ENCODE measurements at regions not wholly inside any gene's neighbourhood (a gene's known extent, or its start where the extent isn't known, plus 50 kb on each side); places are given as distances from the start of the nearest gene placed in this dataset.

DNA sequence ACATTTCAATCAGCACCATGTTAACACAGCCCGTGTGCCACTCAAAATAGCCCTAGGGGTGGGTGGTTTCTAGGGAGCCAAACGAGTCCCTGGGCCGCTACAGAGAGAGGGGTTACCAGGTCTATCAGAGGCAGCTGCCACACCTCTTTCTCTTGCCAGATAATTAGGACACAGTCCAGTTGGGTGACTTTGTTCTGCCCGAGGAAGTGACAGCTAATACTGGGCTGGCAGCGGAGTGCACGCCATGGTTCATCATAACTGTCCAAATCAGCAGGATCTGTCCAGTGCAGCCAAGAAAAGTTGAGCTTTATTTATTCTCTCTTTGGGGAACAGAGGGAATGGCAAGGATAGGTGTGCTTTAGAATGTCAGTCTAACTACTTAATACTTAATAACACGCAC, 583.8 kb downstream of the BRINP1 start:
- DNase-seq: no peak

DNA sequence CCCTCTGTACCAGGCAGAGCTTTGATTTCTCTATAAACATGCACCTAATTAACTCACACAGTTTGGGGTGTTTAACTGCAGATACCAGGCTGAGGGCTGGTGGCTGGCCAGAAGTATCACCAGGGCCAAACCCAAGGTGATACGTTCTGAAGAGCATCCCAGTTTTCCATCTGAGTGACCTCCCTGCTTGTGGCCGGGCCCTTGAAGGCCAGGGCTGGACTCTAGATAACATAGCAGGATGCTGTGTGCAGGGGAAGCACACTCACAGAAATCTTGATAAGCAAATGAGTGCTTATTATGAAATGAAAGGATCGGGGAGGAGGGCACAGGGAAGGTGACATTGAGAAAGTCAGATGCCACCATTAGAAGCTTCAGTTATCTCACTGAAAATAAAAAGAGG, 582.4 kb downstream of the BRINP1 start:
- no peak for DNase-seq

DNA sequence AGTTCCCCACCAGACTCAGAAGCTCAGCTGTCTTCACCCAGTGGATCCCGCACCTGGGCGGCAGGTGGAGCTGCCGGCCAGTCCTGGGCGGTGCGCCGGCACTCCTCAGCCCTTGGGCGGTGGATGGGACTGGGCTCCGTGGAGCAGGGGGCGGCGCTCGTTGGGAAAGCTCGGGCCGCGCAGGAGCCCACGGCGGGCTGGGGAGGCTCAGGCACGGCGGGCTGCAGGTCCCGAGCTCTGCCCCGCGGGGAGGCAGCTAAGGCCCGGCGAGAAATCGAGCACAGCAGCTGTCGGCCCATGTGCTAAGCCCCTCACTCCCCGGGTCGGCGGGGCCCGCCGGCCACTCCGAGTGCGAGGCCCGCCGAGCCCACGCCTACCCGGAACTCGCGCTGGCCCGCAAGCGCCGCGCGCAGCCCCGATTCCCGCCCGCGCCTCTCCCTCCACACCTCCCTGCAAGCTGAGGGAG, 560.0 kb downstream of the BRINP1 start:
- DNase-seq: no peak

DNA sequence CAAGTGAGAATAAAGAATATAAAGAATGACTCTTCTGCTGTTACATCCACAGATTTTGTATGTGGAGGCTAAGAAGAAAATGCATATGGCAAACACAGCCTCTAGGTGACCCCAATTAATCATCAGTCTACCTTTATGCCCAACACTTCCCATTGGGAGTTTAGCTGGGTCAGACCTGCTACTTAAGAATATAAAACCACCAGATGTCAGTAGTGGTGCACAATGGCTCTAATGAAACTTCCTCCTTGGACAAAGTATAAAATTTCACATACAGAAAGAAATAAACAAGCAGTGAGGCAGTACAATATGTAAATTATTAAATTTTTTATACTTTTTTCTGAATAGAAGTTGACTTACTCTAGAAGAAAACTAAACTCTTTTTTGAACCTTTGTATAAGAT, 539.9 kb downstream of the BRINP1 start:
- DNase-seq: no peak

DNA sequence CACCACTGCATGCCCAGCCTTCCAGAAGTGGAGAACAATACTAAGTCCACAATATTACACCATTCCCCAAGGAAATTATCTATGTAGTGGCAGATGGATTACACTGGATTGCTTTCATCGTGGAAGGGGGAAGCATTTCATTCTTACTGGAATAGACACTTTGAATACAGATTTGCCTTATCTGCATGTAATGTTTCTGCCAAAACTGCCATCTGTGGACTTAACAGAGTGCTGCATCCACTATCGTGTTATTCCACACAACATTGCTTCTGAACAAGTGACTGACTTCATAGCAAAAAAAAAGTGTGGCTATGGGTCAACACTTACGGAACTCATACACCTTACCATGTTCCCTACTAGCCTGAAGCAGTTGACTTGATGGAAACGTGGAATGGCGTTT, 536.9 kb downstream of the BRINP1 start:
- DNase-seq: no peak

DNA sequence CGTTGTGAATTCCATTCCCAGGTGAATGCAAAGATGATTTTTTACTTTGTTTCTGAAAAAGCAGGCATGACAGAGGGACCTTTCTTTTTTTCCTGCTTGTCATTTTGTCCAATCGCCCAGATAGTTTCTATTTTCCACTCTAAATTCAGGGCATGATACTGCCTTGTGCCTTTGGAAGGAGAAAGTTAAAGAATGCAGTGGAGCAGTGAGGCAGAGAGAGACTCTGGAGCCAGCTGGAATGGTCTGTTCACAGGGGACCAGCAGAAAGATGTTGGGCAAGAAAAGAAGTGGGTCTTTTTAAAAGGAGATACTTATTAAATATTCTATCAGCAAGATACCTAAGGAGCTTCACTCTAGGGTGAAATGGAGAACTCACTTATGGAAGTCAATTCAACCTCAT, 532.3 kb downstream of the BRINP1 start:
- DNase-seq: no peak

DNA sequence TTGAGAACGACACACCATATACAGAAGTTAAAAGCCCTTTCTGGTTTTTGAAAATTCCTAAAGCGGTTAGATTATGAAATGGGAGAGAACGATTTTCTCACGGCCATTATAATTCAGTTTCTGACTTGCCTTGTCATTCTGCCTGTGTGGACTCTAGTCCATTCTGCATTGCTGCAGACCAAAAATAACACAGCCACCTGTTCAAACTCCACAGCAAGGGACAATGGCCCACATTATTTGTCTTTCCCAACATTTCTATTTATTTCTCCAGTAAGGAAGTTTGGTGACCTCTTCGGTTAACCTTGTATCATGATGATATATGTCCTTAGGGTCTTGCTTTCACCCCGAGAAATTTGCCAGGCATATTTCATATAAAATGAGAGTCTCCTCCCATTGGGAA, 497.7 kb downstream of the BRINP1 start:
- DNase-seq: no peak

DNA sequence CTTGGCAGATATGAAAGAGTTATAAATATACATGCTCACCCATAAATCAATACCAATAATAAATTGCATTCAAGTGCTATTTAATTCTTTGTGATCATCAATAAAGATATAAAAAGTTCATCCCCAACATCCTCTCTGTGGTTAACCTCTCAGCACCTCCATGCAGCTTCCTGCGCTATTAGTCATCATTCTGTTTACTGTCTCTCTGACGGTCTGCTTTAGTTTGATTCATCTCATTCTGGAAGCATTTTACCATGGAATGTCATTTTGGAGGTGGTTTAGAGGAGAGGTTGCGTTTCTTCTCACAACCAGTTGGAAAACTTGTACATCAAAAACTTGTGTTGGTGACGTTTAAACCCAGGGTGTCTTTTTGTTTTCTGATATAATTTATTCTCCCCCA, 486.6 kb downstream of the BRINP1 start:
- no peak for DNase-seq

DNA sequence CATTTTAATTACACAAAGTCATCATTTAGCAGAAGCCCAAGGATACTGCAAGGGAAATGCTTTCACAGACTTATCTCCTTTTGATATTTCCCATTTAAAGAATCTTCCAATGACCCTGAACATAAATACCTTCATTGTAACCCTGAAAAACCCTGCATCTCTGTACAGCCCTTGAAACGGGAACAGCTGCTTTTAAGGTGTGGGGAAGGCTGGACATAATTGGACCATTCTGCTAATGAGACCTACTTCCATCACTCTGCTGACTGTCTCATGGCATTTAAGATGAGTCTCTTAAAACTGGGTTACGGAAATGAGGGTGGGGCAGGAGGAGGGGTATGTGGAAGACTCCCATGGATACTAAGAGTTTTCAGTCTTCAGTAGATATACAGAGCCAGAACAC, 485.8 kb downstream of the BRINP1 start:
- no peak for DNase-seq

DNA sequence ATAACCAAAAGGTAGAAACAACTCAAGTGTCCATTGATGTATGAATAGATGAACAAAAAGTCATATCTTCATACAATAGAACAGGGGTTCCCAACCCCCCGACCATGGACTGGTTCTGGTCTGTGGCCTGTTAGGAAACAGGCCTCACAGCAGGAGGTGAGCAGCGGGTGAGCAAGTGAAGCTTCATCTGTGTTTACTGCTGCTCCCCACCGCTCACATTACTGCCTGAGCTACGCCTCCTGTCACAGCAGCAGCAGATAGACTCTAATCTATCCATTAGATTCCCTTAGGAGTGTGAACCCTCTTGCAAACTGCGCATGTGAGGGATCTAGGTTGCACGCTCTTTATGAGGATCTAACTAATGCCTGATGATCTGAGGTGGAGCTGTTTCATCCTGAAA, 478.0 kb downstream of the BRINP1 start:
- no peak for DNase-seq

DNA sequence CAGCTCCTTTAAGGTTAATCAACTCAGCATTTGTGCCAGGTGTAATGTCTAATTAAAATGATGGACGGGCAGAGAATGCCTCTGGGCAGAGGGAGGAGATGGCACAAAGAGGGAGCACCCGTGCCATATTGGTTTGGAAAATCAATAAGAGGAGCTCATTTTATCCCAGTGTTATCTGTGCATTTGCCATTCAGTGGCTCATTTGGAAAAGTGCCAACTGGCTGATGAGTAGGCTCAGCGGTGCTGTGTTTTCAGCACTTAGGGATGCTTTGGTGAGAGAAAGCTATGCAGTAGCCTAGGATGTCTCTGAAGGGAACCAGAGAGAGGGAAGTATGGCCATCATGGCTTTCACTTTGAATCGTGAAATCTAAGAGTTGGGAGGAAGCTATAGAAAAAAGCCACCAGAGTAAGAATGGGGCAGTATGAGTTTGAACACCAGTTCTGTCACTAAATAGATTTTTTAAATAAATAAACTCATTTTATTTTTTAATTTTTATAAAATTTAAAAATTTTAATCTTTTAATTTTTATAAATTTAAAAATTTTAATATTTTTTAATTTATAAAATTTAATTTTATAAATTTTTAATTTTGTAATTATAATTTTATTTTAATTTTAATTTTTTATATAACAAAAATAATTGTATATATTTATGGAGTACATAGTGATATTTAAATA, 472.8 kb downstream of the BRINP1 start:
- DNase-seq: no peak

DNA sequence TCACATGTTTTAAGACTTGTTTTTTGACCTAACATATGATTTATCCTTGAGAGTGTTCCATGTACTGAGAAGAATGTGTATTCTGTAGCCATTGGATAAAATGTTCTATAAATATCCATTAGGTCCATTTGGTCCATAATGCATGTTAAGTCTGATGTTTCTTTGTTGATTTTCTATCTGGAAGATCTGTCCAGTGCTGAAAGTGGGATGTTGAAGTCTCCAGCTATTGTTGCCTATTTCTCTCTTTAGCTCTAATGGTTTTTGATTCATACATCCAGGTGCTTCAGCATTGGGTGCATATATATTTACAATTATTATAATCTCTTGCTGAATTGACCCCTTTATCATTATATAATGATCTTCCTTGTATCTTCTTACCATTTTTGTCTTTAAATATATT, 451.1 kb downstream of the BRINP1 start:
- DNase-seq: no peak

DNA sequence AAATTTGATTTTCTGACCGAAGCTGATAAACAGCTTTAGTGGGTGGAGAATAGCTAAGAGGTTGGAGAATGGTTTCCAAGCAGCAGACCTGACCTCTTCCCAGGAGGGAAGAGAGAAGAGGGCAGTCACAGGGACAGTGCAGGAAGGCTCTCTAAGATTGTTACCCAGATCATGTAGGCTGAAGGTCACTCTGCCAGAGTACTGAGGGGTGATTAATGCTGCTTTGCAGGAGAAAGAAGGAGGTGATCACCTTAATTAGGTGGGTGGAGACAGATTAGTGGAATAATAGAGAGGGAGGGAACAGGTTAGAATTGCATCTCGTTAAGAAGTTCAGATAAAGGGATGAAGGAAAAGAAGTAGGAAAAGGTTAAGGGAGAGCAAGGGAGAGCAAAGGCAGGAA, 440.5 kb downstream of the BRINP1 start:
- DNase-seq: no peak

DNA sequence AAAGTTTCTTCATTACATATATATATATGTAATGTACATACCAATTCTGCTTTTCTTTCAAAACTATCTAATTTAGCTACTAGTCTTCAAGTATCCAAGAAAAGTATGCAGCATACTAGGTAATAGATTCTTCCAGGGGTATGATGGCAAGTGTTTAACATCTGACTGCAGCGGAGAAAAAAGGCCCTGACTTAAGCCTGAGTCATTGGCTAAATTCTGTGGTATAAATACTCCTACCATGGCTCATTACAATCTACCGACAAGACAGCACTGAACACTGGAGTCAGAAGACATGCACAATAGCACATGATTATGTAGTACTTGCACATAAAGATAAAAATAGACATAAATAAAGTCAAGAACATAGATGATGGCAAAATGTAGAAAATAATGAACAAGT, 439.9 kb downstream of the BRINP1 start:
- no peak for DNase-seq

DNA sequence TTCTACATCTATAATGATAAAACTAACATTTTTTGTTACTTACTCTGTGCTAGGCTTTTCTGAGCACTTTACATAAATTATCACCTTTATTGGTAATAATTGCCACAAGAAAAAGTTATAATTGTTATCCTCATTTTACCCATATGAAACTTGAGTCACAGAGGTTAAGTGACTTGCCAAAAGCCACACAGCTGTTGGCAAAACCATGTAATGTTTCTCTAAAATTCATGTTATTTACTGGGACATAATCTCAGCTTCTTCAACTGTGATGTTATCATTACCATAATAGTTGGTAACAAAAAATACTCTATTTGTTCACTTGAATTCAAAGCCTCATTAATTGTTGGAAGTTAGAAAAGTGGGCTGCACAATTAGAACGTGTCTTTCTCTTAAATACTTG, 437.3 kb downstream of the BRINP1 start:
- DNase-seq: no peak

DNA sequence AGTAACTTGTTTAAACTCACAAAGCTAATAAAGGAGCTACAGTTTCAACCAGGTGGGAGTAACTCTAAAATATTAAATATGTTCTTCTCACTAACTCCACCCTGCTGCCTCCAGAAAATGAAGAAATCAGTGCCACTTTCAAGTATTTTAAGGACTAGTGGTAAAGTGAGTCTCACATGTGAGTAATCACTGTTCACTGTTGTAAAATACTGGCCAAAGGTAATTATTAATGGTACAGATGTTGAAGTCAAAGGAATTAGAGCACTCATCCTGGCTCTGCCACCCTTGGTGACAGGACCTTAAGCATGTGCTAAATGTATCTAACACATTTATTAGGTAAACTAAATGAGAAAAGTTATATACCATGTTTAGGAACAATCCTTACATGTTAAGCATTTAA, 430.7 kb downstream of the BRINP1 start:
- no peak for DNase-seq

DNA sequence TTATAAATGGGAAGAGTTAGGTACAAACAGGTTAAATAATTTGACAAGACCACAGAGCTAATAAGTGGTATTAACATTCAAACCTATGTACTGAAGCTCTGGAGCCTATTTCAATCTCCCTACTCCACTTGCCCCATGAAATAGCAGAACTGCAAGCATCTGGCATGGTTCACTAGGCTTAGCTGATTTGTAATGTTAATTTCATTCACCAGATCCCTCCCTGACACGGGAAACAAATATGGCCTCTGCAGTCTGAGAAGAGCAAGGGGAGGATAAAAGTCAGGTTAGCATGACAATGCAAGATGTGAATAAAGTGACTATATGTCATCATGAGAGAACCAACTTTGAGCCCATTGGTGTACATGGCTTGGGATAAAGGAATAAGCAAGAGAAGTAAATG, 428.8 kb downstream of the BRINP1 start:
- DNase-seq: no peak

DNA sequence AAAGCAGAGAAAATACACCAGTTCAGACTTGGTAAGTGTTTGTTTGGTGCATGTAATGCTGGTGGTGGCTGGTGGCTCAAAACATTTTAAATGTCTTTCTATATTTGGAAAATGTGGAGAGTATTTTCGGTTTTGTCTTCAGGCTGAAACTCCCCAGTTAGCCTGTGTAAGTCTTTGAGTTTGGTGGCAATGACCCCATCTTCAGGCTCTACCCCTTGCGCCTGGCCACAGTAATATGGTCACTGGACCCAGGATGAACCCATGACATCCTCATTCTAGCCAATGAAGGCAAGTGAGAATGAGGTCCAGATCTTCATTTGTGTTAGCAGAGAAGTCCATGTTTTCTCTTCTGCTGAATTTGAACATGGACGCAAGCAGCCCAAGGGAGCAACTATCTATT, 422.6 kb downstream of the BRINP1 start:
- no peak for DNase-seq

DNA sequence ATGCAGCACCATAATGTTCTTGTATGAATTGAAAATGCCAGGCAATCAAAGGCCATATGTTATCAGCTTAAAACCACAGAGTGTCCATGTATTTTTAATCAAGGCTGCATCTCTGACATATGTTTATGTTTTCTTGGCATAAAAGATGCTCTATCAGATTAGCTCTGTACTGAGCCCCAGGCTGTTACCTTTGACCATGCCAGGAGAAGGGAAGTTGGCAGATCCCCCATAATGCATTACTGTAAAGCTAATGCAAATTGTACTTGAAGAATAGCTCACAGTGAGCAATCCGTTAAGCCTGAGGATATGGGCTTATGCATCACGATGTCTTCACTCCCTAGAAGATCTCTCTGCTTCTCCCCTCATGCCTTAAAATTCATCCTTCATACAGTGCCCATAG, 414.4 kb downstream of the BRINP1 start:
- no peak for DNase-seq

DNA sequence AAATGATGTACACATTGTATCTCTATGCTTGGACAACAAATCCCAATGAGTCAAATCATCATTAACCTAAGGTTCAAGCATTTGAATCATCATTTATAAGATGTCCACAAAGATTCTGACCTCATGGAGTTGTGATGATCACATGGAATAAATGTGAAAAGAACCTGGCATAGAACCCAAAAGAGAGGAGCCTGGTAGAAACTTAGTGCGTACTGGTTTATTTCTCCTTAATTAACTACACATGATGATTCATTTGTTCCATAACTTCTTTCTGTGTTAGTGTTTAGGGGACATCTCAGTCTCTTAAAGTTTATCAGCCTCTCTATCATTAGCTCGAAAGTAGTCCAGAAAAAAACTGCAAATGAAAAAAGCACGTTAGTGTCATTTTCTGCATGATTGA, 411.6 kb downstream of the BRINP1 start:
- DNase-seq: no peak

DNA sequence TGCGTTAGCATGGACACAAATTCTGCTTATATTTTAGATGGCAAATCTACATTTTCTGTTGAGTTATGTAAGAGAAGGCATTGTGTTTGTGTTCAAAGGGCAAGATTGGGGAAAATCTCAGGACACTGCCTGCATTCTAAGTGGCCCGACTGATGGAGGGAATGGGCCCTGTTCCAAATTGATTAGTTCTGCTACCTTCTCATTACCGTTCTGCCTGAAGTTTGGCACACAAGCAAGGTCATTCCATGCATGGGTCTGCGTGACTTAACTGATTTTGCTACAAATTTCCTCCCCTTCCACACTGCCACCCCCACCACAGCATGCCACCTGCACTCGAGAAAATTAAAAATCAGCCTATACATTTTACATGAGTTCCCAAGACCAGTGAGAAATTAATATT, 409.9 kb downstream of the BRINP1 start:
- no peak for DNase-seq

DNA sequence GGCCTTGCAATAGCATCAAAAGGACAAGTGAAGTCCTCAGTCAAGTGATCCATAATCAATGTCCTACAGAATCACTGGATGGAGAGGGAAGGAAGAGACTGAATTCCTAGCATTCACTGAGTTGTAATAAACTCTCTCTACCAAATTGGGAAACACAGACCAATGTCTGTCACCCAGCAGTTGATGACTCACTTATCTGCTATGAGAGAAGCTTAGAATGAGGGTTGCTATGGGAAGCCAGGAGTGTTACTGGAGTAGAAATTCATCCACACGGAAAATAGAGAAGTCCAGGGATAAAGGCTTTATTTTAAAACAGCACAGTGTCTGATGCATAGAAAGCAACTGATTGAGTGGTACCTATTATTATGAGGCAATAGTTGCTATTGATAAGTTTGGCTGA, 407.4 kb downstream of the BRINP1 start:
- no peak for DNase-seq

DNA sequence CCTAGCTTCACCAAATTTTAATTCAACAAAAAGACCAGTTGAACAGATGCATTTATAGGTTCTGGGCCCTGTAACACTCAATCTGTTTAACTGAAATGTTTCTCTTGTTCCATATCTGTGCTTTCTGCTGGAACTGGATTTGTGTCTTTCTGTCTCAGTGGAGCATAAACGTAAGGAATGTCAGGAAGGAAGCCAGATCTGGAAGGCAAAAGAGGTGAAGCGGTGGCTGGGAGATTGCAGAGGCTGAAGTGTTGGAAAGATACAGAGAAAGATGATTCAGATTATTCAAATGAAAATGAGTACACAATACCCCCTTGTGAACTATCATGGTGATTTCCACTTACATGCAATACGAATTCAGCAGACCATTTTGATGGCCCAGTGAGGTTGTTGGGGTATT, 406.8 kb downstream of the BRINP1 start:
- no peak for DNase-seq

DNA sequence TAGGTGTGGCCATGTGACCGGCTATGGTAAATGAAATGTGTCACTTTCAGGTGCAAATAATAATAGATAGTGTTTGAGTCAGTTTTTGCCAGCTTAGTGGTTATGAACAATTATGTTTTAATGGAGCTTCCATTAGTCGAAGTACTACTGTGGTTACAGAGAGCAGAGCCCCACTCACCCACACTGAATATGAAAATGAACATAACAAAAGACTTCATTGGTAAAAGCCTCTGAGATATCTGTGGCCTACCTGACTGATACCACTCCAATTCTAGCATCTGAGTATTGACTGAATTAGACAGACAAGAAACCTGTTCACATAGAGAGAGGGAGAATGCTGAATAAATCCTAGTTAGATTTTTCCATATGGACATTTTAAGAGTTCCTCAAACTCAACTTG, 405.6 kb downstream of the BRINP1 start:
- no peak for DNase-seq

DNA sequence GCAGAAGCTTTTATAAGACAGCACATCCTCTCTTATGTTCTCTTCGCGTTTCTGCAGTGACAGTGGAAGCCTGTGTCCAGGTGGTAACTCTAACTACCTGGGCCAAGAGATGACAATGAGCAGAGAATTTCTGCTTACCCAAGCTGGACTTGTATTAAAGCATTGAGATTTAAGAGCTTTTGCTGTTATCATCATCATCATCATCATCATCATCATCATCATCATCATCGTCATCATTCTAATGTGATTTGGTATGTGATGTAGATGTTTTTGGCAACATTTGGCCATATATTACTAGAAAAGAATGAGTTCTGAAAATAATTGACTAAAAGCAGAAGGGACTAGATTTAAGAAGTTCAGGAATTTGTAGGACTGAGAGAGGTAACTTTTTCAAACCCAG, 401.3 kb downstream of the BRINP1 start:
- DNase-seq: no peak

DNA sequence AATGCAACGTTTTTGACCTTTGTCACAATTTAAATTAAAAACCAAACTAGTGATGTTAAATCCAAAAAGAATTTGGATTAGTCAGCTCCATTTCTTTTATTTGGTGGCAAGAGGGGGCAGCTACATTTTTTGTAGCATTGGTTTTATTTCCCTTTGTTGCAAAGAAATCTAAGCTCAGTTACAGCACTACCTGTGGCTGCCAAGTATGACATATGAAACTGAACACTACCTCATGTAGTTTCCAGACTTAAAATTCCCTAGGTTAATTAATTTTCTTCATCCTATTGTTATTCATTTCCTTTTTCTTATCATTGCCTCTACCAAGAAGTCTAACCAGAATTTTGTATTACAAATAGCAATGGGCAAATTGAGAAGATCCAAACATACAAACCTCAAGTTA, 393.5 kb downstream of the BRINP1 start:
- DNase-seq: no peak

All from CD4-positive, alpha-beta T cell treated with Interleukin-17A for 4 hours (primary cell).